MM.1S (cell line): ENCODE measurements at regions not wholly inside any gene's neighbourhood (a gene's known extent, or its start where the extent isn't known, plus 50 kb on each side); places are given as distances from the start of the nearest gene placed in this dataset.

Source experiments
- CTCF ChIP-seq: fragments of 300-600 bp; sonication (generic); IDR thresholded peaks from 2 replicates; pipeline ENCODE4 v1.5.1; 2016; ENCODE audit warnings: antibody characterized with exemption, low read length, mixed read lengths
- EZH2 ChIP-seq: fragments of 300-600 bp; sonication (generic); optimal IDR thresholded peaks from 2 replicates; pipeline ENCODE3; 2017; ENCODE audit warnings: low read depth, mild to moderate bottlenecking, antibody characterized with exemption, low read length, mixed read lengths

- TF ChIP-seq CTCF (no peak), EZH2 (no peak)
Observed at GRCh38 chr5:171712616-171713015, 73.0 kb upstream of the SMIM23 start.
